Endothelial cell (in vitro differentiated cells): ENCODE measurements at regions not wholly inside any gene's neighbourhood (a gene's known extent, or its start where the extent isn't known, plus 50 kb on each side); places are given as distances from the start of the nearest gene placed in this dataset.

Experiments
- DNase-seq: peaks from one replicate; pipeline ENCODE4 v3.0.0; 2021; ENCODE audit warnings: low spot score
- H3K27ac Mint-ChIP-seq: one replicate; pipeline ENCODE4 v1.8.0; 2021; ENCODE audit warnings: mixed read lengths, inconsistent platforms; ENCODE audit not compliant: unreplicated experiment
- H3K27me3 Mint-ChIP-seq: one replicate; pipeline ENCODE4 v1.8.0; 2021; ENCODE audit warnings: mild to moderate bottlenecking, moderate library complexity, mixed read lengths, inconsistent platforms; ENCODE audit not compliant: unreplicated experiment
- H3K36me3 Mint-ChIP-seq: one replicate; pipeline ENCODE4 v1.8.0; 2021; ENCODE audit warnings: mild to moderate bottlenecking, low read depth, mixed read lengths, inconsistent platforms; ENCODE audit not compliant: unreplicated experiment
- H3K4me1 Mint-ChIP-seq: one replicate; pipeline ENCODE4 v1.8.0; 2021; ENCODE audit warnings: mild to moderate bottlenecking, mixed read lengths, inconsistent platforms; ENCODE audit not compliant: unreplicated experiment
- H3K4me3 Mint-ChIP-seq: one replicate; pipeline ENCODE4 v1.8.0; 2021; ENCODE audit warnings: mild to moderate bottlenecking, mixed read lengths, inconsistent platforms; ENCODE audit not compliant: unreplicated experiment
- H3K9me3 Mint-ChIP-seq: one replicate; pipeline ENCODE4 v1.8.0; 2021; ENCODE audit warnings: mixed read lengths, inconsistent platforms; ENCODE audit not compliant: unreplicated experiment
- CTCF ChIP-seq: fragments of 200-600 bp; sonication (generic); IDR thresholded peaks from one replicate; pipeline ENCODE4 v1.5.0; 2021; ENCODE audit warnings: antibody characterized with exemption; ENCODE audit not compliant: unreplicated experiment

GRCh38 chr6:14455427-14455826 lies 337.9 kb downstream of the CD83 start:
- peaks cover 7% of the 10 kb centered on the region for H3K4me1 Mint-ChIP-seq
- peaks cover 4% of the 10 kb centered on the region for H3K27me3 Mint-ChIP-seq
- TF ChIP-seq CTCF: no peak
- no peak overlapping the region for H3K4me3 Mint-ChIP-seq
- no peaks in the 10 kb centered on the region for H3K9me3 Mint-ChIP-seq
- DNase-seq: no peak
- H3K36me3 Mint-ChIP-seq: no peaks in the 10 kb centered on the region
- H3K27ac Mint-ChIP-seq: no peak overlapping the region

DNA sequence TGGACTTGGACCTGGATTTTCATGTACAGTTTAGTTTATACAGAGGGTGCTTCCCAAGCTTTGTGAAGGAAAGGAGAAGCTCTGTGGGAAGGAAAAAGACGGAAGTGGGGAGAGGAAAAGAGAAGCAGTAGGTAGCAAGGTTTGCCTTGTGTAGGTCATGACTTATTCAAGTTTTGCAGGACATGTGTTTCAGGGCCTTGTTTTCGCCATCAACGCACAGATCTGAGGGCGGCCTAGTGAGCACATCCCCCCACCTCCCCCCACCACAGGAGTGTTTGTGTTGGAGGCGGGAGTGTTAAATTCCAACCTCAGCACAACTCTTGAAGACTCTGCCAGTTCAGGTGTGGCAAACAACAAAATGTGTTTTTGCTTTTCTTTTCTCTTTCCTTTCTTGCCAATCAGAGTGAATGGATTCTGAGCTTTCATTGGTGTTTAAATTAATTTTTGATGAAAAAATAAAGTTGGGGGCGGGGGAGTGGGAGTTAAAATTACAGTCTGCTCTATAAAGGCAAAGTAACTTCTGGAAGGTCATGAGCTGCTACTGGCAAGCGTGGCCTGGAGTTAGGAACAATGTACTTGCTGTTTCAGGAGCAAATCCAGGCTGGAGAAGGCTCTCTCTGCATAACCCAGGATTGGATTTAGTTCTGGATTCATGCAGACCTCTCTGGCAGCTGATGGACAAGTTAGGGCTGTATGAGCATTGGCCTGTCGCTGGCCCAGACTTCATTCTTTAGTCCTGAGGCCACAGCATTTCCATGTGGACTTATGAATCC lies 338.5 kb downstream of the CD83 start:
- no peak for TF ChIP-seq CTCF
- DNase-seq: no peak
- H3K27me3 Mint-ChIP-seq: peaks cover 4% of the 10 kb centered on the region
- no peaks in the 10 kb centered on the region for H3K9me3 Mint-ChIP-seq
- H3K36me3 Mint-ChIP-seq: no peaks in the 10 kb centered on the region
- peaks cover 7% of the 10 kb centered on the region for H3K4me1 Mint-ChIP-seq
- H3K4me3 Mint-ChIP-seq: no peak overlapping the region
- no peak overlapping the region for H3K27ac Mint-ChIP-seq

- TF ChIP-seq CTCF: no peak
Measured at GRCh38 chr6:14456941-14457340, 339.4 kb downstream of the CD83 start.

GRCh38 chr6:14458669-14459266 lies 341.2 kb downstream of the CD83 start:
- no peak for DNase-seq
- Mint-ChIP-seq H3K4me3 (no peak overlapping the region), H3K36me3 (no peaks in the 10 kb centered on the region), H3K27me3 (peaks cover 4% of the 10 kb centered on the region), H3K27ac (no peak overlapping the region), H3K4me1 (peaks cover 4% of the 10 kb centered on the region), H3K9me3 (no peaks in the 10 kb centered on the region)
- TF ChIP-seq CTCF: no peak

More at GRCh38 chr6:14456941-14457340, 339.4 kb downstream of the CD83 start:
- no peak overlapping the region for H3K27ac Mint-ChIP-seq
- H3K4me1 Mint-ChIP-seq: peaks cover 7% of the 10 kb centered on the region
- no peaks in the 10 kb centered on the region for H3K9me3 Mint-ChIP-seq
- no peaks in the 10 kb centered on the region for H3K36me3 Mint-ChIP-seq
- peaks cover 4% of the 10 kb centered on the region for H3K27me3 Mint-ChIP-seq
- H3K4me3 Mint-ChIP-seq: no peak overlapping the region
- DNase-seq: no peak

DNA sequence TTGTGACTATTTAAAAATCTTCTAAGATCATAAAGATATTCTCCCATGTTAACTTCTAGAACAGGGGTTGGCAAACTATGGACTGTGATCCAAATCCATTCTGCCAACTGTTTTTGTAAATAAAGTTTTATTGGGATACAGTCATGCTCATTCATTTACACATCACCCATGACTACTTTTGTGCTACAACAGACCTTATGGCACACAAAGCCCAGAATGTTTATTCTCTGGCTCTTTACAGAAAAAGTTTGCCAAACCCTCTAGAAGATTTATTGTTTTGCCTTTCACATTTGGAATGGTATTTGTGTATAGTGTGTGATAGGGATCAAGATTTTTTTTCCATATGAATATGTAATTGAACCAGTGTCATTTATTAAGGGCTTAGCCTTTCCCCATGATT lies 341.7 kb downstream of the CD83 start:
- no peak overlapping the region for H3K4me3 Mint-ChIP-seq
- H3K27me3 Mint-ChIP-seq: peaks cover 4% of the 10 kb centered on the region
- no peaks in the 10 kb centered on the region for H3K9me3 Mint-ChIP-seq
- TF ChIP-seq CTCF: no peak
- no peak for DNase-seq
- no peaks in the 10 kb centered on the region for H3K36me3 Mint-ChIP-seq
- H3K27ac Mint-ChIP-seq: no peak overlapping the region
- H3K4me1 Mint-ChIP-seq: peaks cover 4% of the 10 kb centered on the region
